GM18505 (cell line): ENCODE measurements at regions not wholly inside any gene's neighbourhood (a gene's known extent, or its start where the extent isn't known, plus 50 kb on each side); places are given as distances from the start of the nearest gene placed in this dataset.

Experiments
- ATAC-seq: cut with Tn5 transposase; IDR thresholded peaks from one replicate; pipeline ENCODE4 v1.9.1; 2021; ENCODE audit not compliant: unreplicated experiment
- POLR2A ChIP-seq: IDR thresholded peaks from 4 replicates; pipeline ENCODE4 v1.6.1; 2011; ENCODE audit warnings: borderline replicate concordance; ENCODE audit not compliant: insufficient read depth, insufficient read length; ENCODE audit errors: extremely low read depth

DNA sequence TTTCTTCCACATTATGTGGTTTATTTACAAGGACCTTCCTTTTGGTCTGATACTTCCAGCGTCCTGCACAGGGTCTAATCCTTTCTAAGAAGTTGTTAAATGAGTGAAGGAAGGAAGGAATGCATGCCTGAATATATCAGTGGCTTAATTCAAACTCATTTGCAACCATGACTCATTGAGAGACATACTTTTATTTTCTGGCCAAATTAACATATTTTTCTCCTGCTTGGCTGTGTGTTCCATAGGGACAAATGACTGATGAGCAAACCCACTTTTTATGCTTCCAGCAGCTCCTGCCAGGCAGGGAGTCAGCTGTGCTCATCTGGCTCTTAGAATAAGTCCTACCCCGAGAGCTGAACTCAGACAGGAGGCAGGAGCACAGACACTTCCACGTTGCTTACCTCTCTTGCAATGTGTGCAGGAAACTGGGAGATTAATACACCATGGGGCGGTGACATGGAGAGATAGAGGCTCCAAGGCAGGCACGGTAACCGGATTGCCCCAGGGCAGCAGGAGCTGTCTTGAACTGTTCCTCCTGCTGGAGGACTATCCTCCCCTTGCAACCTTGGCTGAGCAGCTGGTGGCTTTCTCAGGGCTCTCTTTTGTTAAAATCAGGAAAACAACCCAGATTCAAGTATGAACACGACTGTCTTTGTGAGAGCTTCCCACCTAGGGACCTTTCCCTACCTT is 667.5 kb upstream of the HS6ST1 start:
- ATAC-seq, result no peak
- TF ChIP-seq POLR2A, result no peak

DNA sequence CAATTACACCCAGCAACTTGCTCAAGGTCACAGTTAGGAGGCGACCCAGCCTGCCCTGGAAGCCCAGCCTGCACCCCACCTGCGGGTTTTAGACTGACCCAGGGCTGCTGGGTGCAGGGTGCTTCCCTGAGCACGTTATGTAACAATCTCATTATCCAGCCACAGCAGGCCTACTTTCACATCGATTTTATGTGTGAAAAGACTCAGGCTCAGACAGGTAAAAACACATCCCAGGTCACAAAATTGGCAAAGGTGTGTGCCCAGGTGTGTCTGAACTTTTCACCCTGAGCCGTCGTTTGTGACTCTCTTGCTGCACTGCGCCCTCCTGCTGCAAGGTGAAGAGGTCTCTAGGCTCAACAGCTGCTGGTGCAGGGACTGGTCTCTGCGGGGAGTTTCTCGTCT is 668.2 kb upstream of the HS6ST1 start:
- ATAC-seq, result no peak
- TF ChIP-seq POLR2A, result no peak

DNA sequence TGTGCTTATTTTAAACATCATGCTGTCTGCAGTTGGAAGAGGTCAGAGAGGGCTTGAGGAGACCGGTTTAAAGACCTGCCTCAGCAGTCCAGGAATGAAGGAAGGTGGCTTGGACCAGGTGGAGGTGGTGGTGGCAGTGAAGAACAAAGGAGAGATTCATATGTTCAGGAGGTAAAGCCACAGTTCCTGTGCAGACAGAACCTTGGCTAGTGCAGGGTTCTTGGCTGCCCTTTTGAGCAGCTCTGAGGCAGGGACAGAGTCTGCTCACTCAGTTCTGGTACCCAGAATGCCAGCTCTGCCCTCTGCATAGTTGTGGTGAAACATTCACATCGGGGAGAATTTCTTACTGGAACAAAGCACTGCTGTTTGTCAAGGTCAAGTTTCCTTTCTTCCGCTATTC is 669.7 kb upstream of the HS6ST1 start:
- TF ChIP-seq POLR2A, result no peak
- ATAC-seq, result no peak

DNA sequence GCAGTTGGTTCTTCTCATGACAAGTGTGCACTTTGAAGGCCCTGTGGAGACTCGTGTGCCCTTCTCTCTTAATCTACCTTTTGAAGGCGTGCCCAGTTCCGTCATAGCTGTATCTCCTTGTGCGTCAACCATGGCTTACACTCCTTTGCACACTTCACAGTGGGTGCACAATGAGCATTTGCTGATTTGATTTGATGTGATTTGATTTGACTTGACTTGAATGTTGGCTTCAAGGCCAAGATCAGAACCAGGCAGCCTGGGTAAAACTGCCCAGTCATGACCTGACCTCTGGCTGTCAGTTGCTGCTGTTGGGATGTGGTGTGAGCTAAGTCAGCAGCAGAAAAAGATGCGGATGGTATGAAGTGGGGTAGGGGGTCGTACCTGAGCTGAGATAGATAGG is 670.3 kb upstream of the HS6ST1 start:
- TF ChIP-seq POLR2A, result no peak
- ATAC-seq, result no peak

DNA sequence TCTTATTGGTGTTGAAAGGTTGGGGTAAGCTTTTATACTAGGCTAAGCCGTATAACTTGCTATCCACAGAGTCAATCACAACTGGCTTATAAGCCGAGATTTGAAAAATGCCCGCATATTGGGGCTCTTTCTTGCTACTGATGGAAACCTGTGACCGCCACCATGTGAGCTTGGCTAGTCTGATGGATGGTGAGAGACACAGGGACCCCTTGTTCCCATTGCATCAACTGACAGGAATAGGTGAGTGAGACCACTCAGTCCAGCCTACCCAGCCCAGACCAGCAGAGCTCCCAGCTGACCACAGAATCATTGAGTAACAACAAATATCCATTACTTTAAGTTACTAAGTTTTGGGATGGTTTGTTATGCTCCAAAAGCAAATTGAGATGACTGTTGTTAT is 676.4 kb upstream of the HS6ST1 start:
- no peak for TF ChIP-seq POLR2A
- no peak for ATAC-seq

DNA sequence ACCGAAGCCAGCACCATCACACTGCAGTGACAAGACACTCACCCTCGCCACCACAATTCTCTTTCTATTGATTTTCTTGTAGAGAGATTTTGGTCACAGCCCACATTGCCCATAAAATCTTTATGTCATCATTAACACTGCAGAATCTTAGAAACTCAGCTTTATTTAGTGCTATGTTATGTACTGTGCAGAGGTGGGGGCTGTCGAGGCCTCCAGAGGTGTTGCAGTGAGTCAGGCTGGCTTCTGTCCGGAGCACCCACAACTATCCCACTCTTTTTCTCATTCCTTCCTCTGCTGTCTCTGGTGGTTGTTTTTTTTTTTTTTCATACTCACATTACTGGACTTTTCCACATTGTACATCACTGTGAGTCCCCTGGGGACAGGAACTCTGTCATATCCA is 677.4 kb upstream of the HS6ST1 start:
- ATAC-seq, result no peak
- no peak for TF ChIP-seq POLR2A

DNA sequence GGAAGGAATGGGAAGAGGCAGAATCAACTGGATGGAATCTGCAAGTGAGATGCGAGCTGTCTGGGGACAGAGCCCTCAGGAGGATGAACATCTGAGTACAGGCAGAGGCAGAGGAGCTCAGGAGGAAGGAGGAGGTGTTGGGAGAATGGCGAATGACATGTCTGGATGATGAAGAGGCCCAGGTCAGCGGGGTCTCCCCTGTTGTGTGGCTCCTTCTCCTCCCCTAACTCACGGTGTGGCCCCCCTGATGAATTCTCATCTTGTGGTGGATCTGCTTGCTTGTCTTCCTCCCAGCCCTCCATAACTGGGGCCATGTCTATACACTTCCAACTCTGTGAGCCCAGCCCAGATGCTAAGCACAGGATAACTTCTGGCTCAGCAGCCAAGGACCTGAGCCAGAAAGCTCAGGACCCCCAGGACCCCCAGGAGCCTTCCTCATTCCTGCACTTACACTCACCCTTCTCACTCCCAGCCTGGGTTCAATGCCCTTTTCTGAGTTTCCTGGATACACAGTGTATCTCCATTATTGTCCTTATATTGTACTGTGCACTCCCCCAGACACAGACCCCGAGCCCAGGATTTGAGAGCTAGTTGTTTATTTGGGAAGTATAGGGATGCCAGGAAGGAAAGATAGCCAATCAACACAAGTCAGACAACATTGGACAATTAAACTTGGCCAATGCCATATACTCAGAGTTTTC is 678.6 kb upstream of the HS6ST1 start:
- no peak for ATAC-seq
- no peak for TF ChIP-seq POLR2A

DNA sequence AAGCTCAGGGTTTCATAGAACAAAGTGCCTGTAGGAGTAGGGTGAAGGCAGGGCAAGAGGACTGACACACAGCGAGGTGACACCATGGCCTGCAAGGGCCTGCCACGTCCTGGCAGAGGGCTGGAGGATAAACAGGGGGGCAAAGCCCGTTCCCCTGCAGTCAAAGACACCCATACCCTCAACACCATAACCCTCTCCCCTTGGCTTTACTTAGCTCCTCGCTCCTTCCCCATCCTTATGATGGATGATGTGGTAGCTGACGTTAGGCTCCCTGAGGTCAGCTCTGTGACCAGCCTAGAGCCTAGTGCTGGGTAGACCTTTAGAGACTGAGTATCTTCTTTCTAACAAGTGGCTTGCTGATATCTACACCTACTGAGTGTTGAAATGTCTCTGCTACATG is 683.3 kb upstream of the HS6ST1 start:
- ATAC-seq, result no peak
- no peak for TF ChIP-seq POLR2A

DNA sequence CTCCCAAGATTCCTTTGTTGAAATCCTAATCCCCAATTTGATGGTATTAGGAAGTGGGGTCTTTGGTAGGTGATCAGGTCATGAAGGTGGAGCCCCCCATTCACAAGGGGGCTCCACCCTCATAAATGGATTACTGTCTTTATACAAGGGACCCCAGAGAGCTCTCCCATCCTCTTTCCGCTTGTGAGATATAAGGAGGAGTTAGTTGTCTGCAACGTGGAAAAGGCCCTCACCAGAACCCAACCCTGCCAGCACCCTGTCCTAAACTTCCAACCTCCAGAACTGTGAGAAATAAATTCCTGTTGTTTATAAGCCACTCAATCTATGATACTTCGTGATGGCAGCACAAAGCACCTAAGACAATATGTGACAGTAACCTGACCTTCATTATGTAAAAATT is 684.1 kb upstream of the HS6ST1 start:
- TF ChIP-seq POLR2A, result no peak
- ATAC-seq, result no peak

DNA sequence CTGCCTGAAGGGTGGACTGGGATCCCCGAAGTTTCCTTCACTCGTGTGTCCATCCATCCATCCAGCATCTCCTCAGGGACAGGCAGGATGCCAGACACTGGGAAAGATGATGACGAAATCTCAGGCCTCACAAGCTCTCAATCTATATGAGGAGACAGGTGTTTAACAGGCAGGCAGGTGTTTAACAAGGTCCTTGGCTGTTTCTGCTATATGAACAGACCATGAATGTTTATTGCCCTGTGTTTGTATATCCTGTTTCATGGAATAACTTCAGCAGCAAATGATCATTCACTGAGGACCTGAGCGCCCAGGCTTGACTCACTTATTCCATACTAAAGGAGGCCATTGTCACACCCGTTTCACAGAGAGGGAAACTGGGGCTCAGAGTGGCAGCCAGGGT is 685.8 kb upstream of the HS6ST1 start:
- no peak for ATAC-seq
- no peak for TF ChIP-seq POLR2A

DNA sequence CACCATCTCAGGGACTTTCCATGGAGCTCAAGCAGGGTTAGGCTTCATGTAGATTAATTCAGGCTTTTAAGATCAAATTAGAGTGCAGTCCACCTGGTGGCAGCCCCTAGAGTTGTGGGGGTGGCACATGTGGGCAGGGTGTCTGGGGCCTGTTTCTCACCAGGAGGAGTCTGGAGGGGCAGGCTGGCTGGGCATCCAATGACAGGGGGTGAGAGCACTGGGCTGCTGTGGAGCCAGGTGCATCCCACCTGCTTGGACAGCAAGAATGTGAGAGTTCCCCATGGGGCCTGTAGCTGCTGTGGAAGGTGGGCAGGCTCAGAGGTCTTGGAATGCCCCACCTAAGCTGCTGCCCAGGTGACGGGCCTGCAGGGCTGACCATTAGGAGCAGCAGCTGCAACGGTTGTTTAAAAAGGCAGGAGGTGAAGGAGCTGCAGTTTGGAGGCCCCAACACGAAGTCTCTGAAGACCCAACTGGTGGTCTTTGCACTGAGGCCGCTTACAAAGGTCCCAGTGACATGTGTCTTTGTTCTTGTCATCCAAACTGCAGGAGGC is 686.3 kb upstream of the HS6ST1 start:
- no peak for ATAC-seq
- TF ChIP-seq POLR2A, result no peak

DNA sequence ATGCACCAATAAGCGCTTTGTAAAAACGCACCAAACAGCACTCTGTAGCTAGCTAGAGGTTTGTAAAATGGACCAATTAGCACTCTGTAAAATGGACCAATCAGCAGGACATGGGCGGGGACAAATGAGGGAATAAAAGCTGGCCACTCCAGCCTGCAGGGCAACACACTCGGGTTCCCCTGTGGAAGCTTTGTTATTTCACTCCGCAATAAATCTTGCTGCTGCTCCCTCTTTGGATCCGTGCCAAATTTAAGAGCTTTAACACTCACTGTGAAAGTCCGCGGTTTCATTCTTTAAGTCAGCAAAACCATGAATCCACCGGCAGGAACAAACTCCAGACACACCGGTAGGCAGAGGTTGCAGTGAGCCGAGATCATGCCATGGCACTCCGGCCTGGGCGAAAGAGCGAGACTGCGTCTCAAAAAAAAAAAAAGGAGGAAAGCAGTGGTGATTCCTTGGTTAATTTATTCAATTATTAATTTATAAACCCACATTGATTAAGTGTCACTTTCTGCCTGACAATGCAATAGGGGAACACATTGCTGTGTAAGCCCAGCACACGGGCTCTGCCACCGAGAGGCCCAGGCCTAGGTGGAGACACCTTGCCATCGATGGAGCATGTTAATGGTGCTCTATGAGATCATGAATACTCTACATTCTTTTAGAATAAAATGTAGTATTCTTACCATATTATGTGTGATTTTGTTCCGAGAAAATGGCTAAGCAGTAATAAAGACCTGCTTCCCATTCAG is 687.6 kb upstream of the HS6ST1 start:
- no peak for ATAC-seq
- TF ChIP-seq POLR2A, result no peak

DNA sequence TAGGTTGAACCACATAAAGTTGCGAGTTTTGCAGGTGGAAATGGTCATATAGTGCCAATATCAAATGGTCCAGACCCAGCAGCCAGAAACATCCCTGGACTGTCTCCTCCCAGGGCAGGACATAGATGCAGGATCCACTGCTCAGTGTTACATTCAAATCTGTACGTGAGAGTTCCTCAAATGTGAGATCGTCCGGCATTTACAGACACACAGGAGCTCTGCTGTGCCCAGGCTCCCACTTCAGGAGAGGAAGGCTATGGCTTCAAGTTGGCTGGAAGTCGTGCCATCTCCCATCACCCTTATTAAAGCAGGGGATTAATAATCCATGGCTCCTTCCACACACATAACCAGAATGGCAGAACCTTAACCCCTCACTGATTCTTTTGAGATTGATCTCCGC is 688.2 kb upstream of the HS6ST1 start:
- ATAC-seq, result no peak

More for the DNA sequence above, 688.2 kb upstream of the HS6ST1 start:
- no peak for TF ChIP-seq POLR2A
